GM12878 (cell line): ENCODE measurements at regions not wholly inside any gene's neighbourhood (a gene's known extent, or its start where the extent isn't known, plus 50 kb on each side); places are given as distances from the start of the nearest gene placed in this dataset.

Experiments
- GABPA ChIP-seq: IDR thresholded peaks from 2 replicates; pipeline ENCODE4 v1.6.1; 2014; ENCODE audit warnings: antibody characterized with exemption, low read depth, mild to moderate bottlenecking, inconsistent platforms
- POLR2AphosphoS5 ChIP-seq: IDR thresholded peaks from 2 replicates; pipeline ENCODE4 v1.6.1; 2011; ENCODE audit warnings: mild to moderate bottlenecking, low read length, inconsistent platforms
- TF ChIP-seq, protein P1 (sequence below): IDR thresholded peaks from 2 replicates; pipeline ENCODE4 v1.6.1; 2012; ENCODE audit warnings: mild to moderate bottlenecking, low read depth, low read length

DNA sequence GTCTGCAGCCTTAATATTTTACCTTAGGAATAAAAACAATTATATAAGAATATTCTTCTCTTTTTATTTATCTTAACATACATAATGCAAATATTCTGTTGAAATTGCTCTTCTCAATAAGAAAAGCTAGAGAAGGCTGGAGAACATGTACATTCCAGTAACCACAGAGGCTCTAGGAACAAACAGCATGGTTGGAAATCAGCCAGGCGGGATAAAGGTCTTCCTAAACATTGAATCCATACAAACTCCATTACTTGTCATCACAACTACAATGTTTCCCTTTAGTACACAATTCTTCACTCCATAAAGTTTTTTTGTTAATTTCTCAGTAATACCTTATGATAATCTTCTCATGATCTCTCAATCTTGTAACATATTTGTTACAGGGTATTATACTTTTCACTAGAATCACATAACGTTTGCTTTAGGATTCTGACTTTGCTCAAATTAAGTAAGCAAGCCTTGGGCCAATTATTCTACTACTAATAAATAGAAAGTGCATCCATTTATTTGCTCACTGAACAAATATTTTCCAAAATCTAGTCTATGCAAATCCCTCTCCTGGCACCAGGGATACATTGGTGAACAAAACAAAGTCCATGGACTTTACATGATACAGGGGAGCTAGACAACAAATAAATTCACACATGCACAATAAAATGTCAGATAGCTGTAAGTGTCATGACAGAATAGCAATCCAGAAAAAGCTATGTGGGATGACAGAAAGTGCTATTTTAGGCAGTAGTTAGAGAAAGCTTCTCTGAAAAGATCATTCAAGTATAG, 237.5 kb upstream of the TMTC1 start:
- no peak for TF ChIP-seq POLR2AphosphoS5
- TF ChIP-seq GABPA = no peak
- TF ChIP-seq, protein P1, sequence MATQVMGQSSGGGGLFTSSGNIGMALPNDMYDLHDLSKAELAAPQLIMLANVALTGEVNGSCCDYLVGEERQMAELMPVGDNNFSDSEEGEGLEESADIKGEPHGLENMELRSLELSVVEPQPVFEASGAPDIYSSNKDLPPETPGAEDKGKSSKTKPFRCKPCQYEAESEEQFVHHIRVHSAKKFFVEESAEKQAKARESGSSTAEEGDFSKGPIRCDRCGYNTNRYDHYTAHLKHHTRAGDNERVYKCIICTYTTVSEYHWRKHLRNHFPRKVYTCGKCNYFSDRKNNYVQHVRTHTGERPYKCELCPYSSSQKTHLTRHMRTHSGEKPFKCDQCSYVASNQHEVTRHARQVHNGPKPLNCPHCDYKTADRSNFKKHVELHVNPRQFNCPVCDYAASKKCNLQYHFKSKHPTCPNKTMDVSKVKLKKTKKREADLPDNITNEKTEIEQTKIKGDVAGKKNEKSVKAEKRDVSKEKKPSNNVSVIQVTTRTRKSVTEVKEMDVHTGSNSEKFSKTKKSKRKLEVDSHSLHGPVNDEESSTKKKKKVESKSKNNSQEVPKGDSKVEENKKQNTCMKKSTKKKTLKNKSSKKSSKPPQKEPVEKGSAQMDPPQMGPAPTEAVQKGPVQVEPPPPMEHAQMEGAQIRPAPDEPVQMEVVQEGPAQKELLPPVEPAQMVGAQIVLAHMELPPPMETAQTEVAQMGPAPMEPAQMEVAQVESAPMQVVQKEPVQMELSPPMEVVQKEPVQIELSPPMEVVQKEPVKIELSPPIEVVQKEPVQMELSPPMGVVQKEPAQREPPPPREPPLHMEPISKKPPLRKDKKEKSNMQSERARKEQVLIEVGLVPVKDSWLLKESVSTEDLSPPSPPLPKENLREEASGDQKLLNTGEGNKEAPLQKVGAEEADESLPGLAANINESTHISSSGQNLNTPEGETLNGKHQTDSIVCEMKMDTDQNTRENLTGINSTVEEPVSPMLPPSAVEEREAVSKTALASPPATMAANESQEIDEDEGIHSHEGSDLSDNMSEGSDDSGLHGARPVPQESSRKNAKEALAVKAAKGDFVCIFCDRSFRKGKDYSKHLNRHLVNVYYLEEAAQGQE = no peak
